ENCODE measurements at regions not wholly inside any gene's neighbourhood (a gene's known extent, or its start where the extent isn't known, plus 50 kb on each side); places are given as distances from the start of the nearest gene placed in this dataset.

DNA sequence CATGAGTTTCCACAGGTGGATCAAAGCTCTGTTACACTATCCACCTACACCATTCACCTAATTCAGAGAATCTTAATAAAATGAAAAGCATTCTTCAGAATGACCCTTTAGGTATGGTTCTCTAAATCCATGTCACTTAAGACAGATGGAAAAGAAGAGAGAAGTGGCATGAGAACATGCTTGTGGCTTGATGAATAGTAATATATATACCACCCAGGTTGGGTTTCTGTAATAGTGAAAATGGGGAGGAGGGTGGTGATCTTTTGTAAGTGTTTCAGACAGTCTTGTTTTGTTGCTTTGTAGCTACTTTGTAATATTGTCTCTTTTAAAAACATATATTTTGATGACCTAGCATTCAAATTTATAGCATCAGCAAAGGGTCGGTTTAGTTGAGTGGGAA lies 469.8 kb downstream of the USP25 start:
- no peak for DNase-seq (ENCODE audit: low spot score in 2 of 2, unreplicated experiment in 2 of 2)
- Mint-ChIP-seq H3K4me1 (peaks cover 31% of the 10 kb centered on the region), H3K27ac (no peak overlapping the region), H3K9me3 (peaks cover 38% of the 10 kb centered on the region), H3K27me3 (ENCODE audit: low read depth) (no peaks in the 10 kb centered on the region), H3K4me3 (no peak overlapping the region), H3K36me3 (peaks cover 44% of the 10 kb centered on the region)
- TF ChIP-seq, protein P1, sequence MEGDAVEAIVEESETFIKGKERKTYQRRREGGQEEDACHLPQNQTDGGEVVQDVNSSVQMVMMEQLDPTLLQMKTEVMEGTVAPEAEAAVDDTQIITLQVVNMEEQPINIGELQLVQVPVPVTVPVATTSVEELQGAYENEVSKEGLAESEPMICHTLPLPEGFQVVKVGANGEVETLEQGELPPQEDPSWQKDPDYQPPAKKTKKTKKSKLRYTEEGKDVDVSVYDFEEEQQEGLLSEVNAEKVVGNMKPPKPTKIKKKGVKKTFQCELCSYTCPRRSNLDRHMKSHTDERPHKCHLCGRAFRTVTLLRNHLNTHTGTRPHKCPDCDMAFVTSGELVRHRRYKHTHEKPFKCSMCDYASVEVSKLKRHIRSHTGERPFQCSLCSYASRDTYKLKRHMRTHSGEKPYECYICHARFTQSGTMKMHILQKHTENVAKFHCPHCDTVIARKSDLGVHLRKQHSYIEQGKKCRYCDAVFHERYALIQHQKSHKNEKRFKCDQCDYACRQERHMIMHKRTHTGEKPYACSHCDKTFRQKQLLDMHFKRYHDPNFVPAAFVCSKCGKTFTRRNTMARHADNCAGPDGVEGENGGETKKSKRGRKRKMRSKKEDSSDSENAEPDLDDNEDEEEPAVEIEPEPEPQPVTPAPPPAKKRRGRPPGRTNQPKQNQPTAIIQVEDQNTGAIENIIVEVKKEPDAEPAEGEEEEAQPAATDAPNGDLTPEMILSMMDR (IDR thresholded peaks at IDR 0.05; ENCODE audit: unreplicated experiment): no peak

DNA sequence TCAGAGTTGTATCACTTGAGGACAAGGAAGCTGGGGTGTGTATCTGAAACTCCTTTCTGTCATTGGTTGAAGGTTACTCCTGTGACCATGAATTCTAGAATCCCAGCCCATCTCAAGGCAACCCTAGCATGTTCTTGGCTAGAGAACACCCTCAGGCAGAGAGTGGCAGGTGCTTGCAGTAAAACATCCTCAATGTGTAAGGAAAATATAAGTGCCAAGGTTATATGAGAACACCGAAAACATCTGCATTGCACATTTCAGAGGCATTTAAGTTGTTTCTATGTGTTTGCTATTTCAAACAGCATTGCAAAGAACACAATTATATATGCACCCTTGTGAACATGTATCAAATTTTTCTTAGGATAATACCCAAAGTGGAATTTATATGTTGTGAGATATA lies 471.9 kb downstream of the USP25 start:
- no peak overlapping the region for H3K27ac Mint-ChIP-seq
- H3K9me3 Mint-ChIP-seq: peaks cover 38% of the 10 kb centered on the region
- H3K4me3 Mint-ChIP-seq: no peak overlapping the region
- no peaks in the 10 kb centered on the region for H3K27me3 Mint-ChIP-seq (ENCODE audit: low read depth)
- peaks cover 32% of the 10 kb centered on the region for H3K4me1 Mint-ChIP-seq
- no peak for DNase-seq (ENCODE audit: low spot score in 2 of 2, unreplicated experiment in 2 of 2)
- TF ChIP-seq, protein P1 (IDR thresholded peaks at IDR 0.05; ENCODE audit: unreplicated experiment): no peak
- H3K36me3 Mint-ChIP-seq: peaks cover 49% of the 10 kb centered on the region

DNA sequence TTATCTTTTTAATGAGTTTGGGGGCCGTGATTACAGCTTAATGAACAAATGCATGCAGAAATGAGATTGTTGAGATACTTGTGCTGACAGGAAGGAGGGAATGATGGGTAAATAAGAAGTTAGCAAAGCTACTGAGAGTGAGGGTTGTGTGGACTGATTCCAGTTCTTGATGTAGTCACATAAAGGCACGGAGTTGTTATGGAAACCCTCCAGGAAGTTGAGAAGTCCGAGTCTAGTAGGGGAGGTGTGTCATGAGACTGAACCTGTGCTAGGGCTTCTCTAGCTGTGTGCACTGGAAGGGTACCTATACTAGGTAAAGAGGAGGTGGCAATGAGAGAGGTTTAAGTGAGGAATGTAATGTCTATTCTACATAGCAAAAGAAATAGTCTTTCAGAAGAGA lies 475.7 kb downstream of the USP25 start:
- TF ChIP-seq, protein P1 (IDR thresholded peaks at IDR 0.05; ENCODE audit: unreplicated experiment): no peak
- Mint-ChIP-seq H3K36me3 (peaks cover 26% of the 10 kb centered on the region), H3K27ac (peak overlapping the region; percentile 0), H3K4me1 (peaks cover 27% of the 10 kb centered on the region), H3K9me3 (peaks cover 15% of the 10 kb centered on the region), H3K4me3 (no peak overlapping the region), H3K27me3 (ENCODE audit: low read depth) (no peaks in the 10 kb centered on the region)
- no peak for DNase-seq (ENCODE audit: low spot score in 2 of 2, unreplicated experiment in 2 of 2)

DNA sequence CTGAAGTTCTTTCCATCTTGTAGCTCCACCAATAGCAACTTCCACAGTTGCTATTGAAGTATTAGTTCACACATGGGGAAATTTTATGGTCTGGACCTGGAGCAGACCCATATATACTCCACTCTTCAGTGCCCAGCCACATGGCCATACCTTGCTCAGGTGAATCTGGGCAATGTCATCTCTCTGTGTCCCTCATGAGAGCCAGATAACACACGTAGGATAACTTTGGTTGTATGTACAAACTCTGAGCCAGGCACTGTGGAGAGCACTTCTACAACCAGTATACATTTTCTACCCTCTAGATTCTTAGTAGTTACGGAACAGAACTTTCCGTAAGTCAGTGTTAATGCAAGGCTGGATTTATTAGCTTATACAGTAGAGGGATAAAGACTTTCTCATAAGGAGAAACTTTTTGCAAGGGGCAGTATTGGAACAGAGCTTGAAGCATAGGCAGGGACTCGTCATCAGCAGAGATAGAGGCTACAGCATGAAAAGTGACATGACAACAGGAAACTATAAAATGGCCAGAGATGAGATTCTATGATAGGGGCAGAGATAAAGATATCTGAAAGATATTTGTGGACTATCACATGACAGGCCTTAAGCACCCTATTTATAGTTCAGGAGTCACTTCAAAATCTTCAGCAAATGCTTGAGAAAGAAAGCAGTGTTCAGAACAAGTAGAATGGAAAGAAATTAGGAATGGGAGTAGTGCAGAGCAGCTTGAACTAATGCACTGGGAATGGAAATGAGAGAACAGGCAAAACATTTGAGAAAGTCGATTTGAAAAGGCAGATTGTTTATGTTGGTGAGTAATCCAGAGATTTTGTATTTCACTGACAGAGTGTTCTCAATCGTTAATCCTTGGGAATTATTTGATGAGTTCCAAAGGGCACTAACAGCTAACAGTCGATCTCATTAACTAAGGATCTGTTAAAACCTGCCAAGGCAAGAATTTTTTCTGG lies 481.8 kb downstream of the USP25 start:
- H3K27me3 Mint-ChIP-seq (ENCODE audit: low read depth): no peaks in the 10 kb centered on the region
- no peaks in the 10 kb centered on the region for H3K9me3 Mint-ChIP-seq
- peak overlapping the region; percentile 83 for H3K27ac Mint-ChIP-seq
- DNase-seq (ENCODE audit: low spot score in 2 of 2, unreplicated experiment in 2 of 2): no peak
- peaks cover 4% of the 10 kb centered on the region for H3K36me3 Mint-ChIP-seq
- peak overlapping the region; percentile 16 for H3K4me3 Mint-ChIP-seq
- peaks cover 53% of the 10 kb centered on the region for H3K4me1 Mint-ChIP-seq
- TF ChIP-seq, protein P1 (IDR thresholded peaks at IDR 0.05; ENCODE audit: unreplicated experiment): no peak

DNA sequence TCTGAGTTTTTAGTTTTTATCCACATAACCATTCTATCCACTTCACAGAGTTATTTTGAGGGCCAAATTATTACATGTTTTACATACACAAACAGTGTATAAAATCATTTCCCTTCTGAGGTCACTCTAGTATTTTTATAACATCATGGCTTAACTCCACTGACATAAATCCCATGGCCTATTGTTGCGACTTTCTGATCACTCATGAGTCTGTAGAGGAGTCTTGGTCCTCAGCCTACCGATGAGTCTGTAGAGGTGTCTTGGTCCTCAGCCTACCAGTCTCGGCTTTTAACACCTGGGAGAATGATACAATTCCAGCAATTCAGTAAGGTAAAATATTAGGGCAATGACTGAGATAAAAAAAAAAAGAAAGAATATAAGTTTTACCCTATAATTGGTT lies 483.7 kb downstream of the USP25 start:
- Mint-ChIP-seq H3K4me1 (peaks cover 55% of the 10 kb centered on the region), H3K27me3 (ENCODE audit: low read depth) (no peaks in the 10 kb centered on the region)
- TF ChIP-seq, protein P1 (IDR thresholded peaks at IDR 0.05; ENCODE audit: unreplicated experiment): no peak

More for the DNA sequence above, 483.7 kb downstream of the USP25 start:
- Mint-ChIP-seq H3K9me3 (no peaks in the 10 kb centered on the region), H3K27ac (no peak overlapping the region), H3K4me3 (no peak overlapping the region), H3K36me3 (peaks cover 8% of the 10 kb centered on the region)
- no peak for DNase-seq (ENCODE audit: low spot score in 2 of 2, unreplicated experiment in 2 of 2)

All from mesothelial cell of epicardium (in vitro differentiated cells).